ENCODE measurements at regions not wholly inside any gene's neighbourhood (a gene's known extent, or its start where the extent isn't known, plus 50 kb on each side); places are given as distances from the start of the nearest gene placed in this dataset.
"Not testable (repeated sequence)": the region's sequence is repeated elsewhere in the genome, so short reads cannot be mapped to it uniquely, and the experiment has no call there.

- no peak overlapping the region for H3K4me3 ChIP-seq (ENCODE audit: low read depth, low read length)
- TF ChIP-seq CTCF (IDR thresholded peaks at IDR 0.05; ENCODE audit: insufficient read depth, low read depth, low read length), result no peak
Observed at GRCh38 chr9:10858817-10859216, 246.0 kb upstream of the PTPRD start.

GRCh38 chr9:10863476-10863875 lies 250.7 kb upstream of the PTPRD start:
- no peak for TF ChIP-seq CTCF (IDR thresholded peaks at IDR 0.05; ENCODE audit: insufficient read depth, low read depth, low read length)

More at GRCh38 chr9:10858817-10859216, 246.0 kb upstream of the PTPRD start:
- DNase-seq (ENCODE audit: low read depth), result no peak

GRCh38 chr9:10867194-10867593 lies 254.4 kb upstream of the PTPRD start:
- TF ChIP-seq CTCF (IDR thresholded peaks at IDR 0.05; ENCODE audit: insufficient read depth, low read depth, low read length), result no peak
- no peak overlapping the region for H3K4me3 ChIP-seq (ENCODE audit: low read depth, low read length)
- no peak for DNase-seq (ENCODE audit: low read depth)

More at GRCh38 chr9:10863476-10863875, 250.7 kb upstream of the PTPRD start:
- DNase-seq (ENCODE audit: low read depth), result no peak
- H3K4me3 ChIP-seq (ENCODE audit: low read depth, low read length), result no peak overlapping the region

- no peak for DNase-seq (ENCODE audit: low read depth)
- no peak for TF ChIP-seq CTCF (IDR thresholded peaks at IDR 0.05; ENCODE audit: insufficient read depth, low read depth, low read length)
- H3K4me3 ChIP-seq (ENCODE audit: low read depth, low read length), result no peak overlapping the region
Observed at GRCh38 chr9:10869687-10870086, 256.9 kb upstream of the PTPRD start.

- no peak overlapping the region for H3K4me3 ChIP-seq (ENCODE audit: low read depth, low read length)
- DNase-seq (ENCODE audit: low read depth), result no peak
- TF ChIP-seq CTCF (IDR thresholded peaks at IDR 0.05; ENCODE audit: insufficient read depth, low read depth, low read length), result no peak
Observed at GRCh38 chr9:10873999-10874398, 261.2 kb upstream of the PTPRD start.

- no peak for DNase-seq (ENCODE audit: low read depth)
- H3K4me3 ChIP-seq (ENCODE audit: low read depth, low read length), result no peak overlapping the region
- no peak for TF ChIP-seq CTCF (IDR thresholded peaks at IDR 0.05; ENCODE audit: insufficient read depth, low read depth, low read length)
Observed at GRCh38 chr9:10875752-10876151, 262.9 kb upstream of the PTPRD start.

GRCh38 chr9:10876333-10876732 lies 263.5 kb upstream of the PTPRD start:
- TF ChIP-seq CTCF (IDR thresholded peaks at IDR 0.05; ENCODE audit: insufficient read depth, low read depth, low read length), result no peak
- no peak overlapping the region for H3K4me3 ChIP-seq (ENCODE audit: low read depth, low read length)
- no peak for DNase-seq (ENCODE audit: low read depth)

GRCh38 chr9:10890266-10890665 lies 277.5 kb upstream of the PTPRD start:
- not testable (repeated sequence) for DNase-seq (ENCODE audit: low read depth); H3K4me3 ChIP-seq (ENCODE audit: low read depth, low read length)
